Thyroid gland (tissue), 4 donors: ENCODE measurements at regions not wholly inside any gene's neighbourhood (a gene's known extent, or its start where the extent isn't known, plus 50 kb on each side); places are given as distances from the start of the nearest gene placed in this dataset.

Experiments
- CTCF ChIP-seq, 6 experiments: fragments of 200-600 bp in 3 of 6; fragments of 450-650 bp in 3 of 6; sonication (generic) in 3 of 6; IDR thresholded peaks; one replicate each; pipeline ENCODE4 v1.5.1; 2016 to 2019; ENCODE audit warnings: antibody characterized with exemption in 6 of 6, mild to moderate bottlenecking in 2 of 6, inconsistent platforms in 1 of 6, moderate library complexity in 1 of 6
- POLR2A ChIP-seq, 2 donors: fragments of 450-650 bp; IDR thresholded peaks; one replicate each; pipeline ENCODE4 v1.6.1; 2017; ENCODE audit warnings: antibody characterized with exemption in 2 of 2, mild to moderate bottlenecking in 2 of 2, moderate library complexity in 1 of 2

GRCh38 chr5:38755181-38755580 is 90.6 kb upstream of the OSMR start:
- no peak for TF ChIP-seq CTCF (IDR thresholded peaks at IDR 0.05)
- TF ChIP-seq POLR2A (IDR thresholded peaks at IDR 0.05), result no peak
